GM12872 (cell line): ENCODE measurements at regions not wholly inside any gene's neighbourhood (a gene's known extent, or its start where the extent isn't known, plus 50 kb on each side); places are given as distances from the start of the nearest gene placed in this dataset.

Experiments
- TF ChIP-seq, protein P1 (sequence below): IDR thresholded peaks from 3 replicates; pipeline ENCODE4 v1.5.1; 2011; ENCODE audit warnings: low read depth, mild to moderate bottlenecking, low read length, moderate library complexity; ENCODE audit not compliant: insufficient read depth

DNA sequence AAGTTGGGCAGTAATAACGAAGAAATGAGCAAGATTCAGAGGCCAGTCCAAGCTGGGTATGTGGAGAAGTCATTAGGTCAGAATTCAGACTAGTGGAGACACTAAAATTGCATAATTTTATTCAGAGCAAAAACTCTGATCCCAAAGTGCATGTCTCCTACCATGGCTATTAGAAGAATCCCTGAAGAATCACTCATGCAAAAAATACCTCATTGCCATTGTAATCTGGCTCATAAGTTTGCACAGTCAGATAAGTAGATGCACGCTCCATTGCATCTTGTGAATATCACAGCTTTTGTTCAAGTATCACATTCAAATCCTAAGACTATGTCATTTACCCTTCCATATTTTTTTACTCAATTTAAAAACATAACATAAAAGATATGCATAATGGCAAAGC, 692.2 kb upstream of the KLHL29 start:
- TF ChIP-seq, protein P1, sequence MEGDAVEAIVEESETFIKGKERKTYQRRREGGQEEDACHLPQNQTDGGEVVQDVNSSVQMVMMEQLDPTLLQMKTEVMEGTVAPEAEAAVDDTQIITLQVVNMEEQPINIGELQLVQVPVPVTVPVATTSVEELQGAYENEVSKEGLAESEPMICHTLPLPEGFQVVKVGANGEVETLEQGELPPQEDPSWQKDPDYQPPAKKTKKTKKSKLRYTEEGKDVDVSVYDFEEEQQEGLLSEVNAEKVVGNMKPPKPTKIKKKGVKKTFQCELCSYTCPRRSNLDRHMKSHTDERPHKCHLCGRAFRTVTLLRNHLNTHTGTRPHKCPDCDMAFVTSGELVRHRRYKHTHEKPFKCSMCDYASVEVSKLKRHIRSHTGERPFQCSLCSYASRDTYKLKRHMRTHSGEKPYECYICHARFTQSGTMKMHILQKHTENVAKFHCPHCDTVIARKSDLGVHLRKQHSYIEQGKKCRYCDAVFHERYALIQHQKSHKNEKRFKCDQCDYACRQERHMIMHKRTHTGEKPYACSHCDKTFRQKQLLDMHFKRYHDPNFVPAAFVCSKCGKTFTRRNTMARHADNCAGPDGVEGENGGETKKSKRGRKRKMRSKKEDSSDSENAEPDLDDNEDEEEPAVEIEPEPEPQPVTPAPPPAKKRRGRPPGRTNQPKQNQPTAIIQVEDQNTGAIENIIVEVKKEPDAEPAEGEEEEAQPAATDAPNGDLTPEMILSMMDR: no peak

DNA sequence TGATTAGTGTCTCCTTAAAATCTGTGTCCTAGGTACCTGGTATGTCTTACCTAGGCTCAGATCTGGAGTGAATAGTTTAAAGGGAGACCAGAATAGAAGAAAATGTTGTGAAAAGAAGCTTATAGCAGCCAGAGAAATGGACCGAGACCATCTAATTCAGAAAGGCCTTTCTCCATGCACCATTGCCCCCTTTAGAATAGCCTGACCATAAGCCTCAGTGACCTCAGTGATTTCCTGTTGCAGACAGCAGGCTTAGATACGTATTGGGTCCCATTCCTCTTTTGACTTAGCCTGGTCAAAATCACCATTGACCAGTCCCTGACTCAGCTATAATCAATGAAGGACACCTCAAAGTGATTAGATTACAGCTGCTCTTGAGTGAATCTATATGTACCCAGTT, 690.7 kb upstream of the KLHL29 start:
- TF ChIP-seq, protein P1: no peak

DNA sequence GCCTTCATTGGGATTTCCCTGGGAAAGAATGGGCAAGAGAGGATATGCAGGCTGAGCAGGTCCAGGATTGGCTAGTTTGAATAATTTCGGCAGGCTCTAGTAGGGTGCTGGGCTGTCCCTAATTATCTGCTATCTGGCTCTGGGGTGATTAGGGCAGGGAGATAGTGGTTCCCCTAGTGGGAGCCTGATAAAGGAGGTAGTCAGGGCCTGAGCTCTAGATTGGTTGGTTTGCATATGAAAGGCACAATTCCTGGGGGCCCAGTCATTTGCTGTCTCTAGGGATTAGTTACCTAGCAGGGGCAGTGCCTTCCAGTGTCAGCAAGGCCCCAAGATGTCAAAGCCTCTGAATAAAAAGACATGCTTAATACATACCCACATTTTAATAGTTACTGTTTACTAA, 690.1 kb upstream of the KLHL29 start:
- TF ChIP-seq, protein P1: no peak

DNA sequence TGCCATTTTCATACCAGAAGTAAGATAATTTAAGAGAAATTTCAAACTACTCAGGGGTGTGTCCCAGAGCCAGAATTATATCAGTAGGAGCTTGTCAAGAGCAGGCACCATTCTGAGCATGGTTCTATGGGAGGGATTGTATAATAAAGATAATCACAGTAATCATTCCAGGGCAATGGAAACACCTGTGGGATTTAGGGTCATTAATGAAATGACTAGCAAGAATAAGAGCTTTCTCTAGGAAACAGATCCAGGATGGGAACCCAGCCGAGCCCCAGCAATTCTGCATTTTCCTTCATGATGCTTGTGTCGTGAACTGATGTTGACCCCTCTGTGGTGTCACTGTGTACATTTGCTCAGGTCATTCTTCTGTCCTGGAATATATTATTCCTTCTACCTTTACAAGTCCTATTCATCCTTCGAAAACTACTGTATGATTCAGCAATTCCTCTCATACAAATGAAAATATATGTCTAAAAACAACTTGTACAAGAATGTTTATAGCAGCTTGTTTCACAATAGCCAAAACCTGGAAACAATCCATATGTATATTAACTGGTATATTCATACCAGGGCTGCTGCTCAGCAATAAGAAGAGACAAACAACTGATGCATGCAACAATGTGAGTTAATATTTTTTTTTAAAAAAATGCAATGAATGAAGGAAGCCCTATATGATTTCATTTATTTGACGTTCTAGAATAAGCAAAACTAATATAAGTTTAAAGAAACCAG, 687.8 kb upstream of the KLHL29 start:
- TF ChIP-seq, protein P1: no peak

- TF ChIP-seq, protein P1: no peak
These were observed 683.3 kb upstream of the KLHL29 start for GRCh38 chr2:22701561-22702160.

GRCh38 chr2:22703286-22703920, 681.6 kb upstream of the KLHL29 start:
- TF ChIP-seq, protein P1: no peak

DNA sequence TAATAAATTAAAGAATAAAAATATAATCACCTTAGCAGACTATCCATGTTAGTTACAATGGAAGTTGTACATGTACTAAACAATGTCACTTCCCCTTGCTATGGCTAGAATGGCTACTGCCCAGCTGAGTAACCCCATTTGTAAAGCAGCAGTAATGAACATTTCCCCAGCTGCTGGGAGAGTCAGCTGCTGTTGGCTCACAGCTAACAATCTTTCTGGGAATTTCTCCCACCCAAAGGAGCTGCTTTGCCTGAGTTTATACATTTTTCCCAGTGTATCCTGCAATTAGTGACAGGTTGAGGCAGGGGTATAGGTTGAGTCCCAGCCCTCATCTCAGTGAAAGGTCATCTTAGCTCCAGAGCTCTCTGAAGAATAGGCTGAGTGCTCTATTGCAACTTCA, 665.6 kb upstream of the KLHL29 start:
- TF ChIP-seq, protein P1: no peak
